ENCODE measurements at regions not wholly inside any gene's neighbourhood (a gene's known extent, or its start where the extent isn't known, plus 50 kb on each side); places are given as distances from the start of the nearest gene placed in this dataset.

DNA sequence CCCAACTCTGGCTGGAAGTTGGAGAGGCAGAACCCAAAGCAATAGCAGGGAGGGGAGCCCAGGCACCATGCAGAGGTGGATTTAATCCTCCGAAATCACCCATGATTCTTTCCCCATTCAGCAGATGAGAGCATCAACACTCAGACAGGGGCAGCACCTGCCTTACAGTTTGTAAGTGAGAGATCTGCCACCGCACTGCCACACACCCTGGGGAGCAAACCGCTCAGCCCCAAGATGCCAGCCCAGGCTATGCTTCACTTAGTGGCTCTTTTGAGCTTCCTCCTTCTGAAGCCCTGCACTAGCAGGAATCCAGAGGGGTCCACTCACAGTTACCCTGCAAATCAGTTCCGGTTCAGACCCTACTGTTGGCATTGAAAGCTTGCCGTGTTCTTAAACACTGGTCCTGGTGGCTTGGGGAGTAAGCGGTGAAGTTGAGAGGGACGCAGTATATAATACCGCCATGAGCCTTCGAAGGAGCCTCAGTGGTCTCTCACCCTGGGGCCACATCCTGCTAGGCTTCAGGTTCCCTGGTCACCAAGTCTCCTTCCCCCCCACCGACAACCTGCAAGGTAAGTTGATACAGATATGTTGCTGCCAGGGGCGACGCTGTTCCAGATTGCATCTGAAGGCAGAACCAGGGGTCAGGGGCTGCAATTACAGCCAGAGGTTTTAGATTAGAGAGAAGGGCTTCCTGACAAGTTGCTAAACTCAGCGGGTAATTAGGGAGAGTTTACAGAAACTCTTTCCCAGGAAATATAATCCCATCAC, 72.0 kb upstream of the CCND2 start:
- no peaks in the 10 kb centered on the region for H3K4me1 ChIP-seq
- H3K4me3 ChIP-seq, result no peak overlapping the region
- no peak overlapping the region for H3K27ac ChIP-seq
- no peaks in the 10 kb centered on the region for H3K36me3 ChIP-seq
- WGBS, result 79% methylated on average over 13 of the region's 13 CpGs
- H3K27me3 ChIP-seq, result peaks cover 25% of the 10 kb centered on the region
- no peak for DNase-seq (ENCODE audit: low spot score in 2 of 2)
- TF ChIP-seq POLR2A (IDR thresholded peaks at IDR 0.05) (no peak), EP300 (IDR thresholded peaks at IDR 0.05) (no peak), POLR2AphosphoS5 (IDR thresholded peaks at IDR 0.05) (no peak)
- H3K9me3 ChIP-seq, result no peaks in the 10 kb centered on the region

DNA sequence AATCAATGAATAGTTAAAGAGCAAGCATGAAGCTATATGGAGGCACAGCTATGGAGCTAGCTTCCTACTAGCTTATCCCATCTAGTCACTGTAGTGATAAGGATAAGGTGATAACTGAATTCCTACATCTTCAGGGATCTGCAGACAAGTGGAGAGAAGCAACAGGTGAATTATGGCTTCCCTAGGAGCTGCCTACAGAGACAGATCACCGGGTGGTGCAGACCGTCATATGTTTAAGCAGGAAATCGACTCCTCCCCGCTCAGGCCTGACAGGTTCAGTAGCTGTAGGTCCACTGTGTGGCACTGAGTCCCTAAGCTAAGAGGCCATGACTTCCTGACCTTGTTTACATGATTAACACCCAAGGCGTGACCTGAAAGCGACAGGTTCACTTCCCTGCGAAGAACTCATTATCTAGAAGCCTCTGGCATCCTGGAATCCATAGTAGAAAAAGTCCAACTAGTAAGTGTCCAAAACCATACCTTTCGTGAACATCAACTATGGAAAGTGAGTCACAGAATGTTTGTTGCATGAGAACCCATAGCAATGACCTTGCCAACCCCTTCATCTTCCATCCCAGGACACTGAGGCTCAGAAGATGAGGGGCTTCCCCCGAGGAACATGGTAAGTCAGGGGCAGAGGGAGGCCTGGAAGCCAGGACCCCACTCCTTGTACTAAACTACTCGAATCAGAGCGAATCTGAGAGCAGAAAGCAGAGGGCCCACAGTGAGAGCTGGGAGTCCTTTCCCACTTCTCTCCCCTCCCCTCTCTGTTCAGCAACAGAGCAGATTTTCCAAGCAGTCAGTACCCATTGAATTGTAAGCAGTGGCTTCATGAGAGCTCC, 75.4 kb upstream of the CCND2 start:
- no peaks in the 10 kb centered on the region for H3K36me3 ChIP-seq
- H3K27ac ChIP-seq, result no peak overlapping the region
- no peaks in the 10 kb centered on the region for H3K9me3 ChIP-seq
- peaks cover 24% of the 10 kb centered on the region for H3K27me3 ChIP-seq
- no peak overlapping the region for H3K4me3 ChIP-seq
- no peaks in the 10 kb centered on the region for H3K4me1 ChIP-seq
- no peak for DNase-seq (ENCODE audit: low spot score in 2 of 2)
- 79% methylated on average over 6 of the region's 11 CpGs for WGBS
- TF ChIP-seq POLR2AphosphoS5 (IDR thresholded peaks at IDR 0.05) (no peak), EP300 (IDR thresholded peaks at IDR 0.05) (no peak), POLR2A (IDR thresholded peaks at IDR 0.05) (no peak)
- TF ChIP-seq, protein P1, sequence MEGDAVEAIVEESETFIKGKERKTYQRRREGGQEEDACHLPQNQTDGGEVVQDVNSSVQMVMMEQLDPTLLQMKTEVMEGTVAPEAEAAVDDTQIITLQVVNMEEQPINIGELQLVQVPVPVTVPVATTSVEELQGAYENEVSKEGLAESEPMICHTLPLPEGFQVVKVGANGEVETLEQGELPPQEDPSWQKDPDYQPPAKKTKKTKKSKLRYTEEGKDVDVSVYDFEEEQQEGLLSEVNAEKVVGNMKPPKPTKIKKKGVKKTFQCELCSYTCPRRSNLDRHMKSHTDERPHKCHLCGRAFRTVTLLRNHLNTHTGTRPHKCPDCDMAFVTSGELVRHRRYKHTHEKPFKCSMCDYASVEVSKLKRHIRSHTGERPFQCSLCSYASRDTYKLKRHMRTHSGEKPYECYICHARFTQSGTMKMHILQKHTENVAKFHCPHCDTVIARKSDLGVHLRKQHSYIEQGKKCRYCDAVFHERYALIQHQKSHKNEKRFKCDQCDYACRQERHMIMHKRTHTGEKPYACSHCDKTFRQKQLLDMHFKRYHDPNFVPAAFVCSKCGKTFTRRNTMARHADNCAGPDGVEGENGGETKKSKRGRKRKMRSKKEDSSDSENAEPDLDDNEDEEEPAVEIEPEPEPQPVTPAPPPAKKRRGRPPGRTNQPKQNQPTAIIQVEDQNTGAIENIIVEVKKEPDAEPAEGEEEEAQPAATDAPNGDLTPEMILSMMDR (IDR thresholded peaks at IDR 0.05), result no peak

DNA sequence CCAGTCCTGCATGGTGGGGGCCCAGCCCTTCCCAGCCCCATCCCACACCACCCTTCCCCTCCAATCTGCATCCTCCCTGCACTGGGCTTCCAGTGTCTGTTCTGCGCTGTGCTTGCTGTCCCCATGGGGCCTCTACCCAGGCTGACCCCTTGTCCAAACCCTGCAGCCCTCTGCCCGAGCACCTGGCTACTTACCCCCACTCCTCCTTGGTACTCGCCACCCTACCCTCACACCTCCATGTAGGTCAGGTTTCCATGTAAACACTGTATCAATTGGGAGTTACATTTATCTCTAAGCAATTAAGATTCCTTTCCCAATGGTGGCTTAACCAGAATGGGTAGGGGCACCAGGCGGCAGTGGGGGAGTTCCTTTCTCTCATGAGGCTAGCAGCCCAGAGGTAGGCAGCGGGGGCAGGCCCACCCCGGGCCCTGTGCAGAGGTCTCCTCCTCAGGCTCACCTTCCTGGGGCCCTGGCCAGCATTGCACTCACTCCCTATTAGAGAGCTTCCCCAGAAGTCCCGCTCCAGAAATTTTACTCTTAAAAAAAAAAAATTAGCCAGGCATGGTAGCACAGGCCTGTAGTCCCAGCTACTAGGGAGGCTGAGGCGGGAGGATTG, 76.6 kb upstream of the CCND2 start:
- H3K36me3 ChIP-seq, result no peaks in the 10 kb centered on the region
- no peak overlapping the region for H3K27ac ChIP-seq
- TF ChIP-seq EP300 (IDR thresholded peaks at IDR 0.05) (no peak), POLR2A (IDR thresholded peaks at IDR 0.05) (no peak), POLR2AphosphoS5 (IDR thresholded peaks at IDR 0.05) (no peak)
- TF ChIP-seq, protein P1 (IDR thresholded peaks at IDR 0.05), result no peak
- no peaks in the 10 kb centered on the region for H3K4me1 ChIP-seq
- H3K27me3 ChIP-seq, result peaks cover 28% of the 10 kb centered on the region
- 95% methylated on average over 7 of the region's 8 CpGs for WGBS
- no peak overlapping the region for H3K4me3 ChIP-seq
- H3K9me3 ChIP-seq, result no peaks in the 10 kb centered on the region
- DNase-seq (ENCODE audit: low spot score in 2 of 2), result no peak

DNA sequence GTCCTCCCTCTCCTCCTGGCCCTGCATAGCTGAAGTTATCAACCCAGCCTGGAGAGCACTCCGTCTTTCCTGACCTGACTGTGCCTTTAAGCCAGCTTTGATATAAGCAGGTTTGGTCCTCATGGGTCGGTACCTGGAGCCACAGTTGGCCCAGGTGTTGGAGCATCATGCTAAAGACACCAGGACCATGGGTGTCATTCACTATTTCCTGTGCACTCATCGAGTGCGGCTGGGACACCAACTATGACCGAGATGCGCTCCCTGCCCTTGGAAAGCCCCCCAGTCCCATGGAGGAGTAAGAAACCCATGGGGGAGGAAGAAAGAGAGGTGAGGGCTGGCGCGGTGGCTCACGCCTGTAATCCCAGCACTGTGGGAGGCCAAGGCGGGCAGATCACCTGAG, 78.9 kb upstream of the CCND2 start:
- H3K27me3 ChIP-seq, result peaks cover 26% of the 10 kb centered on the region
- H3K4me3 ChIP-seq, result no peak overlapping the region
- no peak for DNase-seq (ENCODE audit: low spot score in 2 of 2)
- H3K36me3 ChIP-seq, result no peaks in the 10 kb centered on the region
- no peak overlapping the region for H3K27ac ChIP-seq
- WGBS, result 90% methylated on average over 10 of the region's 10 CpGs
- TF ChIP-seq POLR2A (IDR thresholded peaks at IDR 0.05) (no peak), POLR2AphosphoS5 (IDR thresholded peaks at IDR 0.05) (no peak), EP300 (IDR thresholded peaks at IDR 0.05) (no peak)
- TF ChIP-seq, protein P1 (IDR thresholded peaks at IDR 0.05), result no peak
- no peaks in the 10 kb centered on the region for H3K9me3 ChIP-seq
- H3K4me1 ChIP-seq, result no peaks in the 10 kb centered on the region

DNA sequence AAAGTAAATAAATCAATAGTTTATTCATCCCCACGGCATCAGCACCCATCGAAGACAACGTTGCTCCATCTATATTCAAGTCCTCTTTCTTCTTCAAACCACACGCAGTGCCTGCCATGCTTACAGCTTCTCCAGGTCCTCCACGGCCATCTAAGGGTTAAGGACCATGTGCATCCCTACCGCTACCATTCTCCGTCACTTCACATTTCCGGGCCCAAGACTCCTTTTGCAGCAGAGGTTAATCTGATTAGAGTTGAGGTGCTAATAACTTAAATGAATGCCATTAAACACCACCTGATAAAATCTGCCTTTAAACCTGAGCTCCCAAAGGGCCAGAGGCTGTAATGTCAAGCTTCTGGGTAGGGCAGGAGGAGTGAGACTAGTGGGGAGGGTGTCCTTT, 79.7 kb upstream of the CCND2 start:
- H3K4me3 ChIP-seq, result no peak overlapping the region
- no peak overlapping the region for H3K27ac ChIP-seq
- H3K27me3 ChIP-seq, result peaks cover 33% of the 10 kb centered on the region
- TF ChIP-seq, protein P1 (IDR thresholded peaks at IDR 0.05), result no peak
- TF ChIP-seq POLR2A (IDR thresholded peaks at IDR 0.05), result no peak
- TF ChIP-seq EP300 (IDR thresholded peaks at IDR 0.05), result no peak
- no peak for TF ChIP-seq POLR2AphosphoS5 (IDR thresholded peaks at IDR 0.05)
- no peaks in the 10 kb centered on the region for H3K36me3 ChIP-seq
- no peaks in the 10 kb centered on the region for H3K4me1 ChIP-seq
- DNase-seq (ENCODE audit: low spot score in 2 of 2), result no peak
- no peaks in the 10 kb centered on the region for H3K9me3 ChIP-seq
- 42% methylated on average over 8 of the region's 8 CpGs for WGBS

Data from suprapubic skin (tissue), 4 donors.